SK-N-SH (cell line): ENCODE measurements at regions not wholly inside any gene's neighbourhood (a gene's known extent, or its start where the extent isn't known, plus 50 kb on each side); places are given as distances from the start of the nearest gene placed in this dataset.

ENCODE experiments used
- CTCF ChIA-PET: fragments of 300-600, 350-600 bp; formaldehyde crosslinking; extraction: SDS; loops from one replicate; lab custom pipeline; 2021; lab: Yijun Ruan, JAX
- POLR2A ChIA-PET: fragments of 350-600 bp; sonication (Branson Sonifier 250); formaldehyde crosslinking; extraction: SDS; loops from one replicate; lab custom pipeline; 2020; ENCODE audit warnings: antibody characterized with exemption, inconsistent platforms; lab: Yijun Ruan, JAX
- DNase-seq: peaks from one replicate; pipeline ENCODE4 v3.0.0; 2012
- H2AFZ ChIP-seq: fragments of 200-600 bp; sonication (generic); 2 replicates; pipeline ENCODE4 v1.8.1; 2016; ENCODE audit warnings: antibody characterized with exemption, mild to moderate bottlenecking, low read depth
- H3F3A ChIP-seq: fragments of 200-600 bp; sonication (generic); replicated peaks from 2 replicates; pipeline ENCODE3; 2016; ENCODE audit warnings: antibody characterized with exemption, mild to moderate bottlenecking; ENCODE audit not compliant: insufficient read depth
- H3K27ac ChIP-seq, 2 experiments: fragments of 200-500 bp in 1 of 2; fragments of 200-600 bp in 1 of 2; sonication (Bioruptor generic) in 1 of 2; sonication (generic), shearing (Covaris generic) in 1 of 2; 2 replicates each; pipeline versions ENCODE4 v1.5.1 to v1.6.1; 2014 to 2016; ENCODE audit warnings: low read depth in 2 of 2, inconsistent platforms in 1 of 2, low read length in 1 of 2, mild to moderate bottlenecking in 1 of 2, mixed read lengths in 1 of 2
- H3K27me3 ChIP-seq: fragments of 200-600 bp; sonication (generic), shearing (Covaris generic); 2 replicates; pipeline ENCODE4 v1.6.1; 2016; ENCODE audit warnings: mixed run types; ENCODE audit not compliant: insufficient read depth
- H3K36me3 ChIP-seq, 2 experiments: fragments of 200-500 bp in 1 of 2; fragments of 200-600 bp in 1 of 2; sonication (Bioruptor generic) in 1 of 2; sonication (generic) in 1 of 2; replicated peaks in 1 of 2; 2 replicates each; pipeline versions ENCODE3 to v1.5.1; 2014 to 2016; ENCODE audit warnings: low read length in 1 of 2, mild to moderate bottlenecking in 1 of 2; ENCODE audit not compliant: insufficient read depth in 2 of 2, control insufficient read depth in 1 of 2
- H3K4me1 ChIP-seq, 2 experiments: fragments of 200-500 bp in 1 of 2; fragments of 200-600 bp in 1 of 2; sonication (Bioruptor generic) in 1 of 2; sonication (generic), shearing (Covaris generic) in 1 of 2; 2 replicates each; pipeline versions ENCODE4 v1.5.1 to v1.6.1; 2014 to 2016; ENCODE audit warnings: low read depth in 1 of 2, low read length in 1 of 2, mixed run types in 1 of 2; ENCODE audit not compliant: insufficient read depth in 2 of 2, control insufficient read depth in 1 of 2
- H3K4me2 ChIP-seq: fragments of 200-600 bp; sonication (generic), shearing (Covaris generic); 2 replicates; pipeline ENCODE4 v1.6.1; 2017; ENCODE audit warnings: mixed run types
- H3K4me3 ChIP-seq, 2 experiments: fragments of 200-500 bp in 1 of 2; fragments of 200-600 bp in 1 of 2; sonication (Bioruptor generic) in 1 of 2; sonication (generic), shearing (Covaris generic) in 1 of 2; 2 replicates each; pipeline versions ENCODE4 v1.5.1 to v1.8.1; 2014 to 2016; ENCODE audit warnings: low read depth in 2 of 2, inconsistent platforms in 1 of 2, low read length in 1 of 2, mild to moderate bottlenecking in 1 of 2, mixed read lengths in 1 of 2, moderate library complexity in 1 of 2
- H3K79me2 ChIP-seq: fragments of 200-600 bp; sonication (generic); 2 replicates; pipeline ENCODE4 v1.8.1; 2017; ENCODE audit warnings: mild to moderate bottlenecking; ENCODE audit not compliant: insufficient read depth
- H3K9ac ChIP-seq: fragments of 200-600 bp; sonication (generic); 2 replicates; pipeline ENCODE4 v1.6.1; 2017; ENCODE audit warnings: mixed run types
- H3K9me2 ChIP-seq: fragments of 200-600 bp; sonication (generic); 2 replicates; pipeline ENCODE4 v1.6.1; 2017; ENCODE audit warnings: mixed run types
- H3K9me3 ChIP-seq: fragments of 200-600 bp; sonication (generic); 2 replicates; pipeline ENCODE4 v1.6.1; 2017; ENCODE audit warnings: mixed run types, mild to moderate bottlenecking, moderate library complexity
- H4K20me1 ChIP-seq: fragments of 200-600 bp; sonication (generic); 2 replicates; pipeline ENCODE4 v1.6.1; 2017; ENCODE audit warnings: mild to moderate bottlenecking, mixed run types; ENCODE audit not compliant: insufficient read depth
- CTCF ChIP-seq: fragments of 200-600 bp; sonication (generic); IDR thresholded peaks from 2 replicates; pipeline ENCODE4 v1.6.1; 2017; ENCODE audit warnings: antibody characterized with exemption, mild to moderate bottlenecking, moderate library complexity
- EZH2phosphoT487 ChIP-seq: fragments of 200-600 bp; sonication (generic); IDR thresholded peaks from 2 replicates; pipeline ENCODE4 v1.6.1; 2017; ENCODE audit warnings: low read depth, mixed run types, mild to moderate bottlenecking, antibody characterized with exemption, moderate library complexity, borderline replicate concordance
- FOSL2 ChIP-seq: IDR thresholded peaks from 2 replicates; pipeline ENCODE4 v1.4.0; 2012; ENCODE audit warnings: low read depth, mild to moderate bottlenecking, moderate library complexity, borderline replicate concordance
- FOXJ3 ChIP-seq: sonication (generic); formaldehyde crosslinking; IDR thresholded peaks from 2 replicates; pipeline ENCODE4 v1.5.1; 2020; ENCODE audit warnings: mild to moderate bottlenecking, missing genetic modification reagents
- FOXM1 ChIP-seq: IDR thresholded peaks from 2 replicates; pipeline ENCODE4 v1.4.0; 2012; ENCODE audit warnings: low read depth, mild to moderate bottlenecking
- GABPA ChIP-seq: IDR thresholded peaks from 2 replicates; pipeline ENCODE4 v1.4.0; 2012; ENCODE audit warnings: low read depth, mild to moderate bottlenecking
- MEF2A ChIP-seq: IDR thresholded peaks from 2 replicates; pipeline ENCODE4 v1.4.0; 2012; ENCODE audit warnings: low read depth, borderline replicate concordance
- NFIC ChIP-seq: IDR thresholded peaks from 2 replicates; pipeline ENCODE4 v1.4.0; 2012; ENCODE audit warnings: borderline replicate concordance
- NRF1 ChIP-seq: IDR thresholded peaks from 2 replicates; pipeline ENCODE4 v1.6.1; 2012; ENCODE audit warnings: low read depth, mild to moderate bottlenecking, low read length
- RAD21 ChIP-seq: IDR thresholded peaks from 2 replicates; pipeline ENCODE4 v1.6.1; 2012; ENCODE audit warnings: mild to moderate bottlenecking, low read length
- RFX5 ChIP-seq: IDR thresholded peaks from 2 replicates; pipeline ENCODE4 v1.6.1; 2012; ENCODE audit warnings: mild to moderate bottlenecking, improper control_type of control experiment, low read length
- RXRA ChIP-seq: IDR thresholded peaks from 2 replicates; pipeline ENCODE4 v1.4.0; 2012; ENCODE audit warnings: low read depth, mild to moderate bottlenecking, borderline replicate concordance
- TAF1 ChIP-seq: IDR thresholded peaks from 2 replicates; pipeline ENCODE4 v1.6.1; 2012; ENCODE audit warnings: low read depth, mild to moderate bottlenecking, low read length, moderate library complexity, borderline replicate concordance
- TCF12 ChIP-seq: IDR thresholded peaks from 2 replicates; pipeline ENCODE4 v1.4.0; 2012
- TEAD4 ChIP-seq: IDR thresholded peaks from 2 replicates; pipeline ENCODE4 v1.4.0; 2012; ENCODE audit warnings: mild to moderate bottlenecking, borderline replicate concordance; ENCODE audit not compliant: insufficient read depth
- USF1 ChIP-seq: IDR thresholded peaks from 2 replicates; pipeline ENCODE4 v1.4.0; 2012; ENCODE audit warnings: low read depth, borderline replicate concordance
- WGBS: methylation state at CpG from one replicate; pipeline ENCODE4 v1.1.6; 2017; ENCODE audit warnings: low lambda C conversion rate; 5-methylcytosine and 5-hydroxymethylcytosine counted together
- TF ChIP-seq, protein P1 (sequence below): fragments of 150-350 bp; IDR thresholded peaks from 2 replicates; pipeline ENCODE4 v1.6.1; 2016; ENCODE audit warnings: mild to moderate bottlenecking, low read depth, low read length
- TF ChIP-seq, protein P2 (sequence below): IDR thresholded peaks from 2 replicates; pipeline ENCODE4; 2012

DNA sequence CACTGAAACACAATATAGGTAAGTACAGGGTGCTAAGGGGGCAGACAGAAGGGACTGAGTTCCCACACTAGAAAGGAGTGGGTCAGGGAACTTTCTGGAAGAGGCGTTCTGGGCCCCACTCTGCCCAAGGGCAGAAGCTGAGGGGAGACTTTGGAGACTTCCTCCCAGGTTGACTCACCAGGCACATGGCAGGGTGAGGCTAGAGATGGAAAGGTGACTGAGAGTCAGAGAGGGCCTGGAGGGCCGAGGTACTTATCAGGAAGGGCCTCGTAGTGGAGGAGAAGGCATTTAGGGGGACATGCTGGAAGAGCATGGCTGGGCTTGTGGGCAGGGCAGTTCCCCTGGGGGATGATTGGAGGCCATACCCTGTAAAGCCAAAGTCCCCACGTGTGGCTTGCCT is 159.9 kb upstream of the JUN start:
- H3K4me3 ChIP-seq = no peak overlapping the region
- H3K4me2 ChIP-seq = no peak overlapping the region
- no peaks in the 10 kb centered on the region for H3K27me3 ChIP-seq
- DNase-seq = no peak
- H2AFZ ChIP-seq = no peak overlapping the region
- no peaks in the 10 kb centered on the region for H3K4me1 ChIP-seq
- no peaks in the 10 kb centered on the region for H3F3A ChIP-seq
- TF ChIP-seq TEAD4 (no peak), NRF1 (no peak), GABPA (no peak), USF1 (no peak), FOXM1 (no peak), NFIC (no peak), RXRA (no peak), EZH2phosphoT487 (no peak), TCF12 (no peak), TAF1 (no peak), FOXJ3 (CRISPR knock-in tag) (no peak), RAD21 (no peak), MEF2A (no peak), FOSL2 (no peak), RFX5 (no peak), CTCF (no peak)
- TF ChIP-seq, protein P1, sequence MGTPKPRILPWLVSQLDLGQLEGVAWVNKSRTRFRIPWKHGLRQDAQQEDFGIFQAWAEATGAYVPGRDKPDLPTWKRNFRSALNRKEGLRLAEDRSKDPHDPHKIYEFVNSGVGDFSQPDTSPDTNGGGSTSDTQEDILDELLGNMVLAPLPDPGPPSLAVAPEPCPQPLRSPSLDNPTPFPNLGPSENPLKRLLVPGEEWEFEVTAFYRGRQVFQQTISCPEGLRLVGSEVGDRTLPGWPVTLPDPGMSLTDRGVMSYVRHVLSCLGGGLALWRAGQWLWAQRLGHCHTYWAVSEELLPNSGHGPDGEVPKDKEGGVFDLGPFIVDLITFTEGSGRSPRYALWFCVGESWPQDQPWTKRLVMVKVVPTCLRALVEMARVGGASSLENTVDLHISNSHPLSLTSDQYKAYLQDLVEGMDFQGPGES = no peak
- TF ChIP-seq, protein P2, sequence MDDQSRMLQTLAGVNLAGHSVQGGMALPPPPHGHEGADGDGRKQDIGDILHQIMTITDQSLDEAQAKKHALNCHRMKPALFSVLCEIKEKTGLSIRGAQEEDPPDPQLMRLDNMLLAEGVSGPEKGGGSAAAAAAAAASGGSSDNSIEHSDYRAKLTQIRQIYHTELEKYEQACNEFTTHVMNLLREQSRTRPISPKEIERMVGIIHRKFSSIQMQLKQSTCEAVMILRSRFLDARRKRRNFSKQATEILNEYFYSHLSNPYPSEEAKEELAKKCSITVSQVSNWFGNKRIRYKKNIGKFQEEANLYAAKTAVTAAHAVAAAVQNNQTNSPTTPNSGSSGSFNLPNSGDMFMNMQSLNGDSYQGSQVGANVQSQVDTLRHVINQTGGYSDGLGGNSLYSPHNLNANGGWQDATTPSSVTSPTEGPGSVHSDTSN = no peak
- CTCF ChIA-PET = interaction anchor here (2.1 kb wide), 1 partner anchor 28 kb away, joined by 5 read pairs; no protein-coding TSS in a partner anchor
- POLR2A ChIA-PET = no interaction called here
- no peaks in the 10 kb centered on the region for H3K9me2 ChIP-seq
- H3K79me2 ChIP-seq = no peaks in the 10 kb centered on the region
- H4K20me1 ChIP-seq = no peaks in the 10 kb centered on the region
- no peak overlapping the region for H3K27ac ChIP-seq
- H3K9ac ChIP-seq = no peak overlapping the region
- no peaks in the 10 kb centered on the region for H3K36me3 ChIP-seq
- H3K9me3 ChIP-seq = no peaks in the 10 kb centered on the region
- WGBS = 95% methylated on average over 4 of the region's 4 CpGs
